Karpas-422 (cell line): ENCODE measurements at regions not wholly inside any gene's neighbourhood (a gene's known extent, or its start where the extent isn't known, plus 50 kb on each side); places are given as distances from the start of the nearest gene placed in this dataset.

Experiments
- DNase-seq: peaks from one replicate; pipeline ENCODE4 v3.0.0-alpha.2; 2015
- H2AFZ ChIP-seq: fragments of 200-600 bp; sonication (generic); 2 replicates; pipeline ENCODE4 v1.6.1; 2014; ENCODE audit warnings: antibody characterized with exemption, low read length, mixed read lengths
- H3K27ac ChIP-seq: fragments of 200-600 bp; sonication (generic); 2 replicates; pipeline ENCODE4 v1.5.1; 2014; ENCODE audit warnings: mild to moderate bottlenecking, low read length, moderate library complexity
- H3K27me3 ChIP-seq: fragments of 200-600 bp; sonication (generic); 2 replicates; pipeline ENCODE4 v1.6.1; 2014; ENCODE audit warnings: low read length, mixed read lengths
- H3K36me3 ChIP-seq: fragments of 200-600 bp; sonication (generic); 2 replicates; pipeline ENCODE4 v1.6.1; 2014; ENCODE audit warnings: low read length, mixed read lengths; ENCODE audit not compliant: insufficient read depth
- H3K4me1 ChIP-seq: fragments of 200-600 bp; sonication (generic); 2 replicates; pipeline ENCODE4 v1.6.1; 2014; ENCODE audit warnings: mild to moderate bottlenecking, low read length, mixed read lengths
- H3K4me2 ChIP-seq: fragments of 200-600 bp; sonication (generic); 2 replicates; pipeline ENCODE4 v1.6.1; 2014; ENCODE audit warnings: low read length, low read depth, mild to moderate bottlenecking; ENCODE audit not compliant: poor library complexity, severe bottlenecking
- H3K4me3 ChIP-seq: fragments of 200-600 bp; sonication (generic); 2 replicates; pipeline ENCODE4 v1.5.1; 2014; ENCODE audit warnings: mild to moderate bottlenecking, antibody characterized with exemption, low read length, mixed read lengths
- H3K79me2 ChIP-seq: fragments of 200-600 bp; sonication (generic); 2 replicates; pipeline ENCODE4 v1.6.1; 2014; ENCODE audit warnings: mild to moderate bottlenecking, low read length, mixed read lengths
- H3K9ac ChIP-seq: fragments of 200-600 bp; sonication (generic); 2 replicates; pipeline ENCODE4 v1.6.0; 2014; ENCODE audit warnings: low read length
- H3K9me2 ChIP-seq: fragments of 200-600 bp; sonication (generic), shearing (Covaris generic); replicated peaks from 2 replicates; pipeline ENCODE4 v1.6.0; 2014; ENCODE audit warnings: mild to moderate bottlenecking, low read length, moderate library complexity; ENCODE audit not compliant: insufficient read depth
- H3K9me3 ChIP-seq: fragments of 300-700, 200-600 bp; sonication (generic); 2 replicates; pipeline ENCODE4 v1.6.1; 2014; ENCODE audit warnings: low read length, mixed read lengths
- H4K20me1 ChIP-seq: fragments of 200-600 bp; sonication (generic); 2 replicates; pipeline ENCODE4 v1.6.1; 2014; ENCODE audit warnings: mild to moderate bottlenecking, antibody characterized with exemption, low read length, low read depth; ENCODE audit not compliant: insufficient read depth

DNA sequence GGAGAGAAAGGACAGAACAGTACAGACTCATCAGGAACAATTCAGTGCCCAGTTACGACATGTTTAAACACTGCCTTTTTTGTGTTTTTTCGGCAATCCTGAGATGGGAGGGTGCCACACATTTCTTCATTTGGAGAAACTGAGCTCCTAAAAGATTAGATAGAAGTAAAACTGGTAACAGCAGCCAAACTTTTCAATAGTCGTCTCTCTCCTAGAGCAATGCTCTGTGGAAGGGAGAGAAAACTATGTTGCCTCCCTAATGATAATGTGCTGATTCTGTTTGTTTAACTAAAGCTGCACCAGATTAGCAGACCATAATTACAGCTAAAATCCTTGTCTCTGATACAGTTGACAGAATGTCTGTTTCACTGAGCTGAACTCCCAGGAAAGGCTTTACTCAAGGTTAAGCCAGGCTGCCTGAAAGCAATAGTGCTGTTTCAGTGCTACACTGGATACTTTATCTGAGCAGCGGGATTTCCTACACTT lies 76.2 kb upstream of the CXADR start:
- no peak overlapping the region for H3K4me3 ChIP-seq
- H2AFZ ChIP-seq: no peak overlapping the region
- no peak for DNase-seq
- no peaks in the 10 kb centered on the region for H3K36me3 ChIP-seq
- H3K9me2 ChIP-seq: no peaks in the 10 kb centered on the region
- H3K4me2 ChIP-seq: no peak overlapping the region
- H3K9ac ChIP-seq: no peak overlapping the region
- no peak overlapping the region for H3K27ac ChIP-seq
- no peaks in the 10 kb centered on the region for H4K20me1 ChIP-seq
- no peaks in the 10 kb centered on the region for H3K27me3 ChIP-seq
- peaks cover 11% of the 10 kb centered on the region for H3K4me1 ChIP-seq
- no peaks in the 10 kb centered on the region for H3K9me3 ChIP-seq
- no peaks in the 10 kb centered on the region for H3K79me2 ChIP-seq

GRCh38 chr21:17438635-17439034 lies 74.2 kb upstream of the CXADR start:
- Histone ChIP-seq H3K27me3 (no peaks in the 10 kb centered on the region), H3K79me2 (no peaks in the 10 kb centered on the region), H3K9me3 (no peaks in the 10 kb centered on the region), H3K4me3 (no peak overlapping the region), H4K20me1 (no peaks in the 10 kb centered on the region), H2AFZ (no peak overlapping the region), H3K36me3 (no peaks in the 10 kb centered on the region), H3K9me2 (no peaks in the 10 kb centered on the region), H3K27ac (no peak overlapping the region), H3K4me2 (no peak overlapping the region), H3K9ac (no peak overlapping the region), H3K4me1 (peaks cover 7% of the 10 kb centered on the region)
- DNase-seq: no peak

DNA sequence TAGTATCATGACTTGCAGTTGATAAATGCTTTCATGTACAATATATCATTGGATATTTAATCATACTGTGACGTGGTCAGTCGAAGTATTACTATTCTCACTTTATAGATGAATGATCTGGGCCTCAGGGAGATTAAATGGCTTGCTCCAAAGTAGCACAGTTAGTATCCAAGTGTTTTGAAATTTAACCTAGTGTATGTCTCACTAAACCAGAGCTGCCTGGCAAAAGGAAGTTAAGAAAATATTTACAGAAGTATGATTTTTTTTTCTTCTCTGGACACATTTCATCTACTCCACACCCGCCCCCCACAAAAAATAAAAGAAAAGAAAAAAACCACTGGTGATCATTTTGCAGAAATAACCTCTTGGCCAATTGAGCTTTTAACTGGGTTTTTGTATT lies 71.9 kb upstream of the CXADR start:
- no peaks in the 10 kb centered on the region for H4K20me1 ChIP-seq
- H3K9me3 ChIP-seq: no peaks in the 10 kb centered on the region
- no peak overlapping the region for H3K27ac ChIP-seq
- H3K4me2 ChIP-seq: no peak overlapping the region
- H3K9ac ChIP-seq: no peak overlapping the region
- H3K4me3 ChIP-seq: no peak overlapping the region
- no peak for DNase-seq
- H3K4me1 ChIP-seq: peaks cover 7% of the 10 kb centered on the region
- H2AFZ ChIP-seq: no peak overlapping the region
- no peaks in the 10 kb centered on the region for H3K36me3 ChIP-seq
- no peaks in the 10 kb centered on the region for H3K9me2 ChIP-seq
- H3K79me2 ChIP-seq: no peaks in the 10 kb centered on the region
- no peaks in the 10 kb centered on the region for H3K27me3 ChIP-seq

DNA sequence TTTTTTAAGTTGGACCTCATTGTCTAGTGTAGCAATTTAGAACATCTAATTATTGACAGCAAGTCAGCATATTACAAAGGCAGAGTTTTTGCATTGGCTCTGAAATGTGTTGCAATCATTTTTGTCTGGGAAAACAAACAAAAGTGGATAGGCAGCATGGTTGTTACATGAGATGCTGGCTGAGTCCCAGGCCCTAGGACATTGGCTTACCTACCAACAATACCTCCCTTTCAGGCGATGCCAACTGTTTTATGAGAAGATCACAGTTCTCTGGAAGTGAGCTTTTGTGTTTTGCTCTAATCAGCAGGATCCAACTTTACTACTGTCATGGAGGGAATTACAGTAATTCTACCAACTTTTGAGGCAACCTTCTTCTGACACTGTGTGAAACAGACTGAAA lies 71.5 kb upstream of the CXADR start:
- Histone ChIP-seq H3K4me2 (no peak overlapping the region), H3K27me3 (no peaks in the 10 kb centered on the region), H3K4me1 (peaks cover 7% of the 10 kb centered on the region), H4K20me1 (no peaks in the 10 kb centered on the region), H2AFZ (no peak overlapping the region), H3K79me2 (no peaks in the 10 kb centered on the region), H3K9me3 (no peaks in the 10 kb centered on the region), H3K9me2 (no peaks in the 10 kb centered on the region), H3K9ac (no peak overlapping the region), H3K36me3 (no peaks in the 10 kb centered on the region), H3K27ac (no peak overlapping the region), H3K4me3 (no peak overlapping the region)
- DNase-seq: no peak

GRCh38 chr21:17442165-17442564 lies 70.7 kb upstream of the CXADR start:
- Histone ChIP-seq H3K27me3 (no peaks in the 10 kb centered on the region), H4K20me1 (no peaks in the 10 kb centered on the region), H3K4me1 (peaks cover 7% of the 10 kb centered on the region), H3K9me3 (no peaks in the 10 kb centered on the region), H3K9me2 (no peaks in the 10 kb centered on the region), H3K4me3 (no peak overlapping the region), H3K27ac (no peak overlapping the region), H3K79me2 (no peaks in the 10 kb centered on the region), H2AFZ (no peak overlapping the region), H3K4me2 (no peak overlapping the region), H3K9ac (no peak overlapping the region), H3K36me3 (no peaks in the 10 kb centered on the region)
- no peak for DNase-seq

GRCh38 chr21:17444828-17445227 lies 68.0 kb upstream of the CXADR start:
- no peak overlapping the region for H3K27ac ChIP-seq
- no peaks in the 10 kb centered on the region for H3K79me2 ChIP-seq
- H3K4me3 ChIP-seq: no peak overlapping the region
- no peak overlapping the region for H3K9ac ChIP-seq
- no peaks in the 10 kb centered on the region for H3K9me2 ChIP-seq
- H3K36me3 ChIP-seq: no peaks in the 10 kb centered on the region
- H3K4me2 ChIP-seq: no peak overlapping the region
- no peaks in the 10 kb centered on the region for H3K27me3 ChIP-seq
- H4K20me1 ChIP-seq: no peaks in the 10 kb centered on the region
- no peak for DNase-seq
- H3K9me3 ChIP-seq: no peaks in the 10 kb centered on the region
- H3K4me1 ChIP-seq: no peaks in the 10 kb centered on the region
- H2AFZ ChIP-seq: no peak overlapping the region

- Histone ChIP-seq H4K20me1 (no peaks in the 10 kb centered on the region), H3K9me2 (no peaks in the 10 kb centered on the region), H3K4me2 (no peak overlapping the region), H3K4me1 (no peaks in the 10 kb centered on the region), H3K27me3 (no peaks in the 10 kb centered on the region), H3K9ac (no peak overlapping the region), H3K36me3 (no peaks in the 10 kb centered on the region), H3K27ac (no peak overlapping the region), H2AFZ (no peak overlapping the region), H3K79me2 (no peaks in the 10 kb centered on the region), H3K9me3 (no peaks in the 10 kb centered on the region), H3K4me3 (no peak overlapping the region)
- no peak for DNase-seq
Observed at GRCh38 chr21:17446737-17447136, 66.1 kb upstream of the CXADR start.

GRCh38 chr21:17449701-17450100 lies 63.1 kb upstream of the CXADR start:
- Histone ChIP-seq H3K27ac (no peak overlapping the region), H3K27me3 (no peaks in the 10 kb centered on the region), H3K9ac (no peak overlapping the region), H4K20me1 (no peaks in the 10 kb centered on the region), H3K79me2 (no peaks in the 10 kb centered on the region), H3K4me1 (no peaks in the 10 kb centered on the region), H3K9me2 (no peaks in the 10 kb centered on the region), H3K4me2 (no peak overlapping the region), H3K9me3 (no peaks in the 10 kb centered on the region), H2AFZ (no peak overlapping the region), H3K4me3 (no peak overlapping the region), H3K36me3 (no peaks in the 10 kb centered on the region)
- no peak for DNase-seq

DNA sequence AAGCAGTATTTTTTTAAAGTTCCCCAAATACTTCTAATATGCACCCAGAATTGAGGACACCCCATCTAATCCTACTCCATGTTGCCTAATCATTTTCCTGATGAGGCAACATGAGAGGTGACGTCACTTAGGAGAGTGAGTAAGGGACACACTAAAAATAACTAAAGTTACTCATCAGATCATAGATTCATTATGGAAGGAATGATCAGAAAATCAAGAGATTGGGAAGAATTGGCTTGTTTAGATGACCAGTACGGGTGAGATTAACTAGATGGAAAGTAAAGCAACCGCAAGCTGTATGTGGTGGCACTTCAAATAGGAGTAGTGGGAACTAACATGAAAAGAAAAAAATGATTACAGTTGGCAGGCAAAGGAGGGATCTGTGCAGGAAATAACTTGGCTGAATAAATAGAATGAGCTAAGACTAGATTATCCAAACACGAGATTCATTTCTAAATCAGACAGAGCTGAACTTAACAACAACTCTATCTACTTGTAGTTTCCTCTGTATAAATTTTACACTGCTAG lies 61.4 kb upstream of the CXADR start:
- Histone ChIP-seq H3K79me2 (no peaks in the 10 kb centered on the region), H3K4me3 (no peak overlapping the region), H3K27me3 (no peaks in the 10 kb centered on the region), H3K9ac (no peak overlapping the region), H3K4me1 (no peaks in the 10 kb centered on the region), H2AFZ (no peak overlapping the region), H3K27ac (no peak overlapping the region), H3K36me3 (no peaks in the 10 kb centered on the region), H3K9me2 (no peaks in the 10 kb centered on the region), H3K4me2 (no peak overlapping the region), H3K9me3 (no peaks in the 10 kb centered on the region), H4K20me1 (no peaks in the 10 kb centered on the region)
- DNase-seq: no peak
